ENCODE measurements at regions not wholly inside any gene's neighbourhood (a gene's known extent, or its start where the extent isn't known, plus 50 kb on each side); places are given as distances from the start of the nearest gene placed in this dataset.

GRCh38 chr2:222798528-222798927 lies 62.3 kb upstream of the ACSL3 start:
- no peak for DNase-seq

DNA sequence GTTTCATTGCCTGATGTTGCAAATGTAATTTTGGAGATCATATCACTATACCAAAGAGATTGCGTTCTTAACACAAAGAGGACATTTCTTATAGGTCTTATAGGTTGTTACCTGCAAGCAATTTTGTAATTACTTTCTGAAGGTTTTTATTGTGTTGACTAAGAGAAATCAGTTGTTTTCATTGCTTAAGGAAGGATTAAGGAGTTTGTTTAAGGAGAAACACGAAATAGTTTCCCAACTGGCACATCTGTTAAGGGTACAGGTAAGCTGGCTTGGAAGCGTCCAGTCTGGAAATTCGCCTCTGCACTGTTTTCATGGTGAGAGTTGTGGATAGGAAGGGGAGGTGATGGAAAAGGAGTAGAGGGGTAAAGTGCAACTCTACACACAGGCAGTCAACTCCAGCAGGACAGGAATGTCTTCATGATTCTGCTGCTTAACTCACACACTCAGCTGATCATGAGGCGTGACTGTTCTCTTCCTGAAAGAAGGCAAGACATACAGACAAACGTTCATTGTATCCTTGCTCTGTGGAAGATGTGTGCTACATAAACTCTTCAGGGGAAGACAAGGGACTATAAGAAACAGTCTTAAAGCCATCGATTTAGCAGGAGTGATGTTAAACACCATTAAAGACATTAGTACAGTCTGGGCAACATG lies 61.4 kb upstream of the ACSL3 start:
- no peak for DNase-seq

- no peak for DNase-seq
Observed at GRCh38 chr2:222802514-222803196, 58.2 kb upstream of the ACSL3 start.

GRCh38 chr2:222804351-222804750 lies 56.5 kb upstream of the ACSL3 start:
- DNase-seq, result no peak

DNA sequence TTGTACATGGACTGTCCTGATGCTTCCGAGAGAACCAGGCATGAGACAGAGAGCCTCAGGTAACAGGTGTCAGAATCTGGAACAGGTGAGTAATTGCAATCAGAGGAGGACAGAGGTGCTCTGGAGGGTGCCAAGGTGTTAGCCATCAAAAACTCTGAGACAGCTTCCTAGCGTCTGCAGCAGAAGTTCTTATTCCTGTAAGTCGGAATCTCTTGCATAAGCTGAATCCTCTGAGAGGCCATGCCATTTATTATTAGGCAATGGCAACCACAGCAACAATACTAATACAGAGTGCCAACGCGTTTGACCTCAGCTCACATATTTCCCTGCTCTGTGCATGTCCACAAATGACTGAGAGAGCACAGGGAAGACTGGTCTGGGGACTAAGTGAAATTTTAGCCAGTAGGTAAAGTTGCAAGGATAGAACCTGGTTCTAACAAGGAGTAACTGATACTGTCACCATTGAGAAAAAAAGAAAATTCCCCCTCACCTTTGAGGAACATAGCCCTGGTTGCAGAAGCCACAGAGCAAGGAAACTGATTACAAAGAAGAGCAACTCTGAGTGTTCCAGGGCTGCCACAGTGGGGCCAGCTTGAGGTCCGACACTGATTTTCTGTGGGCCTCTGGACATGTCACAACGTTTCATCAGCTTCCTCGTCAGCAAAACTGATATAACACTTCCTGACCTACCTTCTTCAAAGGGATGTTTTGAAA lies 55.1 kb upstream of the ACSL3 start:
- peak in 1 of 2 experiments; percentile 35 for DNase-seq

DNA sequence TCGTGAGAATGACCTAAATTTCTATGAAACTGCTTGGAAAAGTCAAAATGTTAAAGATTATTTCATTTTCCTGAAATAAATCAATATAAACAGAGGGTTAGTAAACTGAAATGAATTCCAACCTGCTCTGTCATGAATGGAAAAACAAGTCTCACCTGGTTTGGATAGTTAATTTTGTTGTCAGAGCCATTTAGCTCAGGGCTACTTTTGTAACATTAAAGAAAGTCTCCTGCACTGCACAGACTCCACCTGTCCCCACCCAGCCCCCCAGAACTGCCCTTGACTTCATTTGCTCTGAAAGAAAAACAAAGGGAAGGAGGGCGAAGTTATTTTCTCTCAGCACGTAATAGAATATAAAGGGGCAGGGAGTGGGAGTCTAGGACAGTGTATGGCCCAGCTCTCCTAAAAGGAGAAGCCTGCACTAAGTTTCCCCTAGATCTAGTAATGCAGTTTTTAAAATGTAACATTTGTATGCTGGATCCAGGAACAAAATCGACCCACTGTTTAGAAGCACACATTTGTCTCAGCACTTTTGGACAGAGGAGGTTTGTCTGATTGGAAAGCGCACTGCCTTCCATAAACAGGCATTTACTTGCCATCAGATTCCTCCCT lies 54.2 kb upstream of the ACSL3 start:
- peak in 1 of 2 experiments; percentile 7 for DNase-seq

- no peak for DNase-seq
Observed at GRCh38 chr2:222807431-222807830, 53.4 kb upstream of the ACSL3 start.

DNA sequence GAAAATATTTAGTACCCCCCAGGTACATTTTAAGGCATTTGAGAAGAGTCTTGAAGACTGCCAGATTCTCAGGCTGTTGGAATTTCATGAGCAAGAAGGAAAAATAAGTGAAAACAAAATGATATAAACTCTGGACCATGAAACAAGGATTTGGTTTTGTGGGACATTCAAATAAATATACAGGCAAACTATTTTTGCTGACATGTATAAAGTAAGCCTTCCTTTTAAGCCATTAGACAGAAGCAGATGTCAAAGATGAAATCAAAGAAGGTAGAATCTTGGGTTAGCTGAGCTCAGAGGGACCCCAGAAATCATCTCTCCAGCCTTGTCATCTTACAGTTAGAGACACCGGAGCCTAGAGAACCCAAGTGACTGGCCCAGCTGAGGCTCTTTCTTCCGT lies 51.3 kb upstream of the ACSL3 start:
- no peak for DNase-seq

DNA sequence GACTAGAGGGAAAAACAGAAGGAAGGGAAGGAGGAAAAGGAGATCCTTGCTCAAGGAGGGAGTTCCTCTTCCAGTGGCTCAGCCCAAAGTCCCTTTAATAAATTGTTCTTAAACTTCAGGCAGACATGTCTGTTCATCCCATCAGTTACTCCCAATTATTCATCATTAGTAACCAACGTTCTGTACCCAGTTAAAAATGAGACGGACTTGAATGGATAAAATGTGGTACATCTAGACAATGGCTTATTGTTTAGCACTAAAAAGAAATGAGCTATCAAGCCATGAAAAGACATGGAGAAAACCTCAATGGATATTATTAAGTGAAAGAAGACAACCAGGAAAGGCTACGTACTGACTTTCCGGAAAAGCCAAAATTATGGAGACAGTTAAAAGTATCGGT lies 50.8 kb upstream of the ACSL3 start:
- no peak for DNase-seq

All from NCI-H1930 (cell line).